ENCODE measurements at regions not wholly inside any gene's neighbourhood (a gene's known extent, or its start where the extent isn't known, plus 50 kb on each side); places are given as distances from the start of the nearest gene placed in this dataset.

GRCh38 chr11:25990406-25990805, 341.5 kb upstream of the ANO3 start:
- intact Hi-C loops (cut with DNase I), result no loop called here
- no peak for DNase-seq

DNA sequence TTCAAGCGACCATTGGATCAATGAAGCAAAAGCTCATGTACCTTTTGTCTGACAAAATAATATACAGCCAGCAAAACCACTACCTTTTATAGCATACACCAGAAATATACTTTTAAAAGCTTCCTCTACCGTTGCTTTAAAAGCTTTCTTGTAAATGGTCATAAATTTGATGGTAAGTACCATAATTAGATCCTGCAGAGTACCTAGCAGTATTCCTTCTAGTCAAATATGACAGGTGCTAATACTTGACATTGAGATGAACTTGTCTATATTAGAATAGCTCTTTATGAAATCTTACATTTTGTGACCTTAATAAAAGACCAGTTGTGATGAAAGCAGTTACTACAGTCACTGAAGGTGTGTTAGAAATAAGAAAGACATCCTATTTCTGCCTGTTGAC, 340.5 kb upstream of the ANO3 start:
- intact Hi-C loops (cut with DNase I), result no loop called here
- no peak for DNase-seq

DNA sequence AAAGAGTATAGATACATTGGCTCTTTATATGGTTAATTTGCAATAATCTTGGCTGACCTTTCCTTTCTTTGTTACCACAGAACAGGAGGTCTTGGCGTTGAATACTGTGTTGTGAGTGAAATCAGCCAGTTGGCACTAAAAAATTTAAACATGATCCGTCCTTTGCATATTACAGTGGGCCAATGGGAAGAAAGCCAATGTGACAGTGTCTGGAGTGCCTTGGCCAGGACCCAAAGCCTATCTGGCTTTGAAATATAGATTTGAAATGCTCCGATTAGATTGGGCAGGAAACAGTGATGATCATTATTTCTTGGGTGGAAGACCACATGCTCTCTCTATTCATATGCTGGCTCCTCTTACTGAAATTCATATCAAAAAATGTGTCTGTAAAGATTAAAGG, 339.6 kb upstream of the ANO3 start:
- no peak for DNase-seq

GRCh38 chr11:25993016-25993415, 338.9 kb upstream of the ANO3 start:
- intact Hi-C loops (cut with DNase I), result no loop called here

More for the DNA sequence above, 339.6 kb upstream of the ANO3 start:
- intact Hi-C loops (cut with DNase I), result no loop called here

DNA sequence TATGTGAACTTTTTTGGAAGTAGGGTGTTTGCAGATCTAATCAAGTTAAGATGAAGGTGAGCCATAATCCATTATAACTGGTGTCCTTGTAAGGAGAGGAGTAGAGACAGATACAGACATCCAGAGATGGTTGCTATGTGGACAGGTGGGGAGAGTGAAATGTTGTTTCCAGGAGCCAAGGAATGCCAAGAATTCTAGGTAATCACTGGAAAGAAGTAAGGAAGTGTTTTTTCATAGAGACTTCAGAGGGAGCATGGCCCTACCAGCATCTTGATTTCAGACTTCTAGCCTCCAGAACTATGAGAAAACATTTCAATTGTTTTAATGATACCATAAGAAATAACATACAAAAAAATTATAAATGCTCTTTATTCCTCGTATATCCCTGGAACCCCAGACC, 320.5 kb upstream of the ANO3 start:
- DNase-seq, result no peak
- intact Hi-C loops (cut with DNase I), result no loop called here

More at GRCh38 chr11:25993016-25993415, 338.9 kb upstream of the ANO3 start:
- DNase-seq, result no peak

DNA sequence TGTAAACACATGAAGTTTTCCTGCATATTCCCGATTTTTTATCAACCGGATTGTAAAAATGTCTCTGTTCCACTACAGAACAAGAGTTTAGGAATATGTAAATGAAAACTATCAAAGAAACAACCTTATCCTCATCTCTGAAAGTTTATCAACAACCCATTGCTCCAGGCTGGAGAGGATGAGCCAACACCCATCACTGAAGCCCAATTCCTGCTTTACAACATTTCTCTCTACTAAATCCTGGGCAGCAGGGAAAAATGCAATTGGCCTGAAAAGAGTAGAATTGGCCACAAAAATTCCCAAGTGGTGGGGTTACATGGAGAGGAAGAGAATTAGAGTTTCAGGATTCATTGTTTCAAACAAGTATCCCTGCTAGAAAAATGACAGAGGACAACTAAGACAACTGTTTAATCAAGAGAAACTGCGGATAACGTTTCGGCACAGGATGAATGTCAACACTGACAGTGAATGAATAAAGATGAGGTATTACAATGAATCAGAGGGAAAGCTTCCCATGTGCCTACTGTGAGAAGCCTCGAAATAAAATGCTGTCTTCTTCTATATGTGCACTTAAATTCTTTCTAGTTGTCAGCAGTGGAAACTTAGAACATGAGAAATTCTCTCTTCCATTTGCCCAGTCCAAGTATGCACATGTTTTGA, 317.3 kb upstream of the ANO3 start:
- peak in 2 of 42 donors; percentile 16 to 39 for DNase-seq
- intact Hi-C loops (cut with DNase I), result no loop called here

- intact Hi-C loops (cut with DNase I), result no loop called here
- no peak for DNase-seq
Observed at GRCh38 chr11:26017322-26017860, 314.5 kb upstream of the ANO3 start.

DNA sequence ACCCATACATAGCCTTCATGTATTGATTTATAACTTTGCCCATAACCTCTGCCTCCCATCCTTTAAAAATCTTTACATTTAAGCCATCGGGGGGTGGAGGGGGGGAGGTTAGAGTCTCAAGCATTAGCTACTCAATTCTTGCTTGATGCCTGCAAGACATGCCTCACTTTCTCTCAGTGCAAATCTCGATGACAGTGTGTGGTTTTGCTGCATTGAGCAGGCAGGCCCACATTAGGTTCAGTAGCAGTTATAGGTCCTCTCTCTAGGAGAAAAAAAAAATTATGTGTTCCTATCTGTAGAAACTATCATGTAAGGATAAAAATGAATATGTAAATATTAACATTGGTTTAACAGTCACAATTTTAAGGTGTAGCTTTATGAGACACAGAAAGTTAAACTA, 314.0 kb upstream of the ANO3 start:
- intact Hi-C loops (cut with DNase I), result no loop called here
- no peak for DNase-seq

GRCh38 chr11:26018336-26018735, 313.6 kb upstream of the ANO3 start:
- intact Hi-C loops (cut with DNase I), result no loop called here

DNA sequence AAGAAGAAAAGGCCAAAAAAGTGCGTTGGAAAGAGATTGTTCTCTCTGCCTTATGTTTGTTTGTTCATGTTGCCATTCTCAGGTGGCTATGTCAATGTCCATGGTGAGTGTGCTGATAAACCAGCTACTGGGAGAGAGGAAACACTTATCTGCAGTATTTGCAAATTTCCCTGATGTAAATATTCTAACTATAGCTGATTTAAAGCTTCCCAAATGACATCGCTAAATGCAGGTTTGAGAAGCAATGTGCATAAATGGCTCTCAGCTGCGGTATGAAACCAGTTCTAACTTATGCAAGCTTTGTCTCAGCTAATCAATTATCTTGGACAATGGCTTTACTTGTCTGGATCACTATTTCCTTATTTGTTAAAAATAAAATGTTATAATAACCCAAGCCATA, 312.5 kb upstream of the ANO3 start:
- intact Hi-C loops (cut with DNase I), result no loop called here
- DNase-seq, result no peak

More at GRCh38 chr11:26018336-26018735, 313.6 kb upstream of the ANO3 start:
- DNase-seq, result no peak

DNA sequence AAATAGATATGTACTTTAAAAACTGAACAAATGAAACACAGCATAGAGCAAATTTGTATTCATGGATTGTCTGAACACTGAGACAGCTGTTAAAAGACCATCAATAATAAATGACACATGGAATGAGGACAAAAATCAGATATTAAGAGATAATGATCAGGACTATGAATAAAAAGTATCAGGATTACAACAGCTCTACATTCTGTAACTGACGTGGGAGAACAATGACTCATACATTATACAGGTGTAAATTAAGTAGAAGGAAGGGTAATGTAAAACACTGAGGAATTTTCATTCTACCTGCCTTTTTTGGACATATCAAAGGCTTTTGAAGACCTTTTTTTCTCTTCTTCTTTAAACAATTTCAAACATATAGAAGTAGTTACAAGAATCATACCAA, 310.9 kb upstream of the ANO3 start:
- intact Hi-C loops (cut with DNase I), result no loop called here
- DNase-seq, result no peak

DNA sequence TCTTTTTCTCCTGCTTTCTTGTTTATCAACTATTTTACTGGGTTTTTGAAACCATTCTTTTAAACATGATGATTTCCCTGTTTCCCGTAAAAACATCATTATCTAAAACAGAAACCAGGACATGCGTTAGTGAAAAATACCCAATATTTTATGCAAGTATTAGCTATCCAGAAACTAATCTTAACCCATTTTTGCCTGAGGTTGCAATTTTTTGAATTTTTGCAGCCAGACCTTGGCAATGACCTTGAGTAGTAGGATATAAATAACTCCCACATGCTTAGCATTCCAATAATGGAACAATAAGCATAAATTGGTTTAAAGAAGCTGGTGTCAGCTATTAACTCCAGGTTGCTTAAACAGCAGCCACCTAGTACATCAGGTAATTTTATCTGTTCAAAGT, 308.9 kb upstream of the ANO3 start:
- DNase-seq, result no peak
- intact Hi-C loops (cut with DNase I), result no loop called here

DNA sequence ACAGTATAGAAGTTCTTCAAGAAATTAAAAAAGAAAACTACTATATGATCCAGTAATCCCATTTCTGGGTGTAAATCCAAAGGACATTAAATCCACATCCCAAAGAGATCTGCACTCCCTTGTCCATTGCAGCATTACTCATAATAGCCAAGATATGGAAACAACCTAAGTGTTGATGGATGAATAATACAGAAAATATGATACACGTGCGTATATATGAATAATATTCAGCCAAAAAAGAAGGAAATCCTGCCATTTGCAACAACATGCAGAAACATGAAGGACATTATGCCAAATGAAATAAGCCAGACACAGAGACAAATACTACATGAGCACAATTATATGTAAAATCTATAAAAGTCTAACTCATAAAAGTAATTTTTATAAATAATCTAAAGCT, 306.3 kb upstream of the ANO3 start:
- DNase-seq, result no peak

DNA sequence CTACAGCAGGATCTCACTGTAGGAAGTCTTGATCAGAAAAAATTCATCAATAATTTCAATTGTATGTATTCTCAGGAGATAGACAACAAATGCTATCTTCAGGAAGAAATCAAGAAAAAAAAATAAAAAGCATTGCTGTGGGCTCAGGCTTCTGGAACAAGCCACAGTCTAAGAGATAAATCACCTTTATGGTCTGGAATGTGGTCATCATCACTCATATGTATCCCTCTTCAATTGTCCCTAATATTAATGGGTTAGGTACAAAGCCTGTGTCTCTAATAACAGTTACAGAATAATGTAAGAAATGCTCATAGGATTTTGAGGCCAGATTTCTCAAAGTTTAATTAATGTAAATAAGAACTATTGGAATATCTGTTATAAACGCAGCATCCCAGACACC, 305.9 kb upstream of the ANO3 start:
- intact Hi-C loops (cut with DNase I), result no loop called here
- no peak for DNase-seq

More for the DNA sequence above, 306.3 kb upstream of the ANO3 start:
- intact Hi-C loops (cut with DNase I), result no loop called here

- intact Hi-C loops (cut with DNase I), result no loop called here
- no peak for DNase-seq
Observed at GRCh38 chr11:26027887-26028286, 304.0 kb upstream of the ANO3 start.

DNA sequence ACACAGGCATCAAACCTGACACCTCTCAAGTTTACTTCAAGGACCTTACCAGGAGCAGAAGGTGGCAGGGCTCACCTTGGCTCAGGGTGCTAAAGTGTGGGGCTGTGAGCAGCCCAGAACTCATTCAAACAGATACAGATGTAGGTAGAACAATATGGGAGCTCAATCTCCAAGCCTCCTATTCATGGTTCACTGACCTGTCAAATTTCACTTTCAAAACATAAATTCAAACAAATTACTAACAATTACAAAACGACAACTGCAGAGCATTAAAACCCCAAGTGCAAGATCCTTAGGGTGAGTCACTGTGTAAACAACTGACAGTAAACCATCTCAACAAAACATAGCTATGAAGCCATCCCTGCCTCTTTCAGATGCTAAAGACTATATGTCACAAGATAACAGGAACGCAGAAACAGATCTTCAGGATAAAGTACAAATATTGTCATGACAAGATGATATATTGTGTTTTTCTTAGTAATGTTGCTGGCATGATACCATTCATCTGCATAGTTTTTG, 303.5 kb upstream of the ANO3 start:
- DNase-seq, result no peak
- intact Hi-C loops (cut with DNase I), result no loop called here

DNA sequence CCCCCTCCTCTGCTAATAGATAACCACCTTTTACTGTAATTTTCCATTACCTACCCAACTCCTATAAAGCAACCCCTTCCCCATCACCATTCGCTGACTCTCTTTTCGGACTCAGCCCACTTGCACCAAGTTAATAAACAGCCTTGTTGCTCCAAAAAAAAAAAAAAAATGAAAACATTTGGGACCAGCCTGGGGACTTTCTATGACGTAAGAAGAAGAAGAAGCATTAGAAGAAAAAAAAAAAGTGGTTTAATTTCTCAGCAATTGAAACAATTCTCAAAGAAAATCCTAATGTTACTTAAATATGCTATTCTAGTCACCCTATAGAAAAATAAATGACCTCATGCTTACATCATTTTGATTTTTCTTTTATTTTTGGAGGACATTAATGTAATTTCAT, 301.5 kb upstream of the ANO3 start:
- intact Hi-C loops (cut with DNase I), result no loop called here
- DNase-seq, result no peak

DNA sequence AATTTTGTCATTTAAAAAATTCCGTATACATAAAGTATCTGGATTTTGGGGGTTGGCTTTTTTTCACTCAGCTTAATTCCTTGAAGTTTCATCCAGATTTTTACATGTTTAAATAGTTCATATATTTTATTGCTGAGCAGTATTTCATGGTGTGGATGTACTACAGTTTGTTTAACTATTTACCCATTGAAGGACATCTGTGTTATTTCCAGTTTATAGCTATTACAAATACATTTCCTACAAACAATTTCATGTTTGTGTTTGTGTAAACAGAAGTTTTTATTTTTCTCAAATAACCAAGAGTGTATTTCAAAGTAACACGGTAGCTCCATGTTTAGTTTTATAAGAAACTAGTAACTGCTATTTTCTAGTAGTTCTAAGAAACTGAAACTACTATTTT, 299.7 kb upstream of the ANO3 start:
- intact Hi-C loops (cut with DNase I), result no loop called here
- DNase-seq, result no peak

GRCh38 chr11:26035696-26036095, 296.2 kb upstream of the ANO3 start:
- DNase-seq, result no peak
- intact Hi-C loops (cut with DNase I), result no loop called here

DNA sequence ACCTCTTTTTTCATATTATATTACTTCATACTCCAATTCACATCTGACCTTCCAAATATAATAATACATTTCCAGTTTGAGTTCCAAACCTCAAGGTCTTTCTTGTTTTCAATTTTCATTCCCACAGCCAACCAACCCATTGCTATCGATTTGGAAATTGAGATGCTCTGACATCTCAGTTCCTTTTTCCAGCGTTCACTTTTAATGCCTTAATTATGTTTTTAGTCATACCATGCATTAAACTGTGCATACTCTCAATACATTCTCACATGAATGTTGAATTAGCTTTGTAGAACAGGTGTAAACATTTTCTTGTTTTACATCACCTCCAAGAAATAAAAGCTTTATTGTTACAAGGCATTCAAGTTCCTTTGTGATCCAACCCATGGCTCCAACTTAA, 294.2 kb upstream of the ANO3 start:
- DNase-seq, result no peak
- intact Hi-C loops (cut with DNase I), result no loop called here

DNA sequence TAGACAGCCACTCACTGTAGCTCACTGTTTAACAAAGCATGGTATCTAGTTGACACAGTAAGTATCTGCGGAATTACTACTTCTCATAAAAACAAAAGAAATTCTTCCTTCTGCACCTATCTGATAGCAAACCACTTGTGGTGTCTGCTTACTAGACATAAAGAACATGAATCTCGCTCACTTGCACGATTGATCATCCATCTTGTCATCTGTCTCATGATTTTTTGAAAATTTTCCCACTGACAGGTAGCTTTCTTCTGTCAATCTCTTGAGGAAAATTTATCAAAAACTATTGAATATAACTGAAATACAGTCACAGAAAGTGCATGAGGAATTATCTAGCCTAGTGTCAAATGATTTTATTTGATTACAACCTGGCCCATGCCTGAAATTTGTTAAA, 291.6 kb upstream of the ANO3 start:
- intact Hi-C loops (cut with DNase I), result no loop called here
- DNase-seq, result no peak
